Uterus (tissue), 3 donors: ENCODE measurements at regions not wholly inside any gene's neighbourhood (a gene's known extent, or its start where the extent isn't known, plus 50 kb on each side); places are given as distances from the start of the nearest gene placed in this dataset.
"Not testable (repeated sequence)": the region's sequence is repeated elsewhere in the genome, so short reads cannot be mapped to it uniquely, and the experiment has no call there.

ENCODE experiments used
- DNase-seq, 2 donors: peaks; one replicate each; pipeline ENCODE4 v3.0.0-alpha.2; 2019 to 2020
- H3K27ac ChIP-seq, 2 donors: fragments of 200-600 bp; sonication (generic); 1 replicate in 1 of 2; 2 replicates in 1 of 2; pipeline ENCODE4 v1.5.1; 2016 to 2018
- H3K27me3 ChIP-seq, 2 donors: fragments of 200-600 bp; sonication (generic); one replicate each; pipeline ENCODE4 v1.5.1; 2018 to 2019; ENCODE audit warnings: control low read depth in 1 of 2
- H3K36me3 ChIP-seq, 2 donors: fragments of 200-600 bp; sonication (generic); one replicate each; pipeline ENCODE4 v1.5.1; 2019; ENCODE audit warnings: control low read depth in 1 of 2
- H3K4me1 ChIP-seq, 2 donors: fragments of 200-600 bp; sonication (generic); one replicate each; pipeline ENCODE4 v1.5.1; 2018 to 2019; ENCODE audit warnings: control low read depth in 1 of 2
- H3K4me3 ChIP-seq, 2 donors: fragments of 200-600 bp; sonication (generic); 1 replicate in 1 of 2; 2 replicates in 1 of 2; pipeline ENCODE4 v1.5.1; 2018 to 2019; ENCODE audit warnings: mild to moderate bottlenecking in 1 of 2
- H3K9me3 ChIP-seq, 2 donors: fragments of 200-600 bp; sonication (generic); one replicate each; pipeline ENCODE4 v1.5.1; 2019; ENCODE audit warnings: control low read depth in 1 of 2
- CTCF ChIP-seq, 4 experiments: fragments of 200-600 bp in 2 of 4; fragments of 450-650 bp in 2 of 4; sonication (generic) in 2 of 4; IDR thresholded peaks; one replicate each; pipeline ENCODE4 v1.5.1; 2016 to 2019; ENCODE audit warnings: antibody characterized with exemption in 4 of 4, mild to moderate bottlenecking in 2 of 4, moderate library complexity in 1 of 4
- POLR2A ChIP-seq, 2 donors: fragments of 450-650 bp; IDR thresholded peaks; one replicate each; pipeline ENCODE4 v1.6.1; 2016; ENCODE audit warnings: antibody characterized with exemption in 2 of 2, mild to moderate bottlenecking in 1 of 2, moderate library complexity in 1 of 2
- intact Hi-C: fragments of 100-400 bp; cut with DNase I; formaldehyde crosslinking; loops from one replicate; pipeline ENCODE4 v1.15.1; 2023; ENCODE audit warnings: low total_unique reads
- donor health status: DM: yes; HTN: yes; CAD: no.

- no peaks in the 10 kb centered on the region for H3K9me3 ChIP-seq
- no peak for DNase-seq
- no peaks in the 10 kb centered on the region for H3K4me1 ChIP-seq
- intact Hi-C loops = no loop called here
- no peak overlapping the region for H3K4me3 ChIP-seq
- no peak overlapping the region for H3K27ac ChIP-seq
- H3K36me3 ChIP-seq = no peaks in the 10 kb centered on the region
- no peaks in the 10 kb centered on the region for H3K27me3 ChIP-seq
- TF ChIP-seq POLR2A (IDR thresholded peaks at IDR 0.05) (no peak), CTCF (IDR thresholded peaks at IDR 0.05) (no peak)
These were observed 54.9 kb upstream of the CD93 start for GRCh38 chr20:23140991-23141390.

GRCh38 chr20:23139984-23140383 is 53.9 kb upstream of the CD93 start:
- H3K4me3 ChIP-seq, intact Hi-C loops, H3K4me1 ChIP-seq, H3K36me3 ChIP-seq, H3K27me3 ChIP-seq, H3K9me3 ChIP-seq, DNase-seq, H3K27ac ChIP-seq: not testable (repeated sequence)

- no peaks in the 10 kb centered on the region for H3K27me3 ChIP-seq
- H3K4me1 ChIP-seq = no peaks in the 10 kb centered on the region
- intact Hi-C loops = no loop called here
- H3K27ac ChIP-seq = no peak overlapping the region
- no peaks in the 10 kb centered on the region for H3K36me3 ChIP-seq
- no peak overlapping the region for H3K4me3 ChIP-seq
- no peaks in the 10 kb centered on the region for H3K9me3 ChIP-seq
- TF ChIP-seq CTCF (IDR thresholded peaks at IDR 0.05) (no peak), POLR2A (IDR thresholded peaks at IDR 0.05) (no peak)
- no peak for DNase-seq
These were observed 53.4 kb upstream of the CD93 start for GRCh38 chr20:23139524-23139923.

- no peaks in the 10 kb centered on the region for H3K36me3 ChIP-seq
- no peak overlapping the region for H3K4me3 ChIP-seq
- no peaks in the 10 kb centered on the region for H3K27me3 ChIP-seq
- DNase-seq = no peak
- TF ChIP-seq POLR2A (IDR thresholded peaks at IDR 0.05) = no peak
- no peak for TF ChIP-seq CTCF (IDR thresholded peaks at IDR 0.05)
- no peak overlapping the region for H3K27ac ChIP-seq
- intact Hi-C loops = no loop called here
- no peaks in the 10 kb centered on the region for H3K9me3 ChIP-seq
- H3K4me1 ChIP-seq = no peaks in the 10 kb centered on the region
These were observed 52.6 kb upstream of the CD93 start for GRCh38 chr20:23138682-23139081.

GRCh38 chr20:23138226-23138625 is 52.1 kb upstream of the CD93 start:
- no peak overlapping the region for H3K4me3 ChIP-seq
- H3K27me3 ChIP-seq = no peaks in the 10 kb centered on the region
- H3K4me1 ChIP-seq = no peaks in the 10 kb centered on the region
- H3K9me3 ChIP-seq = no peaks in the 10 kb centered on the region
- intact Hi-C loops = no loop called here
- no peaks in the 10 kb centered on the region for H3K36me3 ChIP-seq
- H3K27ac ChIP-seq = no peak overlapping the region
- TF ChIP-seq POLR2A (IDR thresholded peaks at IDR 0.05) = no peak
- TF ChIP-seq CTCF (IDR thresholded peaks at IDR 0.05) = no peak
- no peak for DNase-seq
